HG02642 (cell line): ENCODE measurements at regions not wholly inside any gene's neighbourhood (a gene's known extent, or its start where the extent isn't known, plus 50 kb on each side); places are given as distances from the start of the nearest gene placed in this dataset.
"Not testable (repeated sequence)": the region's sequence is repeated elsewhere in the genome, so short reads cannot be mapped to it uniquely, and the experiment has no call there.

Experiments
- ATAC-seq: cut with Tn5 transposase; IDR thresholded peaks from one replicate; pipeline ENCODE4 v1.9.1; 2021; ENCODE audit warnings: mild to moderate bottlenecking; ENCODE audit not compliant: unreplicated experiment, poor library complexity

DNA sequence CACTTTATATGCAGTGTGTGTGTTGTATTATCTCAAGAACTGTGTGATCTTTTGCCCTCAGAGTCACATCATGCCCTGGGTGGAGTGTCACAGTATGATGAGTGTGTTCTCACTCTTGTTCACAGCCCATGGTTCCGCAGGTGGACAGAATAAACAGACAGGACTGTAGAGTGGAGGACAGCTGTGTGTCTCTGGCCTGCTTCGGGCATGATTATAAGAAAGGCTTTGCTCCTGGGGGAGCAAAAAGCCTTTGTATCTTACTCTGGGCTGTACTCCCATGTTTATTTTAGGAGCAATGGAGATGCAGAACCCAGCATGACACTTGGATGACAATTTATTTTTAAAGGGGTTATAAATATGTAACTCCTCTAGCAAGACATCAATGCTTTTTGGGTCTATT lies 371.7 kb upstream of the MEX3C start:
- no peak for ATAC-seq

DNA sequence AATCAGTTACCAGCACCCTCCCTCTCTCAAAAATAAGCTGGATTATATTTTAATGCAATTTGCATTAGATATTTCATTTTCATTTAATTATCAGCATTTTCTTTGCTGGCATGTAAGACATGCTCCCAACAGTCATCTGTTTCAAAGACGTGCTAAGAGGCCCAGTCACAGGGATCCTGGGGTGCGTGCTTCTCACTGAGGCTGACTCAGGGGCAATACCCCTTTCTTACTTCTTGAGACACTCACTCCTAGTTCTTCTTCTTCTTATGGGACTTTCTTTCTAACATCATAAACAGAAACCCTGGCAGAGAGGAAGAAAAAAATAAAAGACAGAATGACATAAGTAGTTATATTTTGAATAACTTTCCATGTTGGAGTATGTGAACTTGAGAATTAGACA lies 372.1 kb upstream of the MEX3C start:
- no peak for ATAC-seq

DNA sequence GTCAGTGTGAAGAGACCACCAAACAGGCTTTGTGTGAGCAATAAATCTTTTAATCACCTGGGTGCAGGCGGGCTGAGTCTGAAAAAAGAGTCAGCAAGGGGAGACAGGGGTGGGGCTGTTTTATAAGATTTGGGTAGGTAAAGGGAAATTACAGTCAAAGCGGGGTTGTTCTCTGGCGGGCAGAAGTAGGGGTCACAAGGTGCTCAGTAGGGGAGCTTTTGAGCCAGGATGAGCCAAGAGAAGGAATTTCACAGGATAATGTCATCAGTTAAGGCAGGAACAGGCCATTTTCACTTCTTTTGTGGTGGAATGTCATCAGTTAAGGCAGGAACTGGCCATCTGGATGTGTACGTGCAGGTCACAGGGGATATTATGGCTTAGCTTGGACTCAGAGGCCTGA lies 372.6 kb upstream of the MEX3C start:
- not testable (repeated sequence) for ATAC-seq

DNA sequence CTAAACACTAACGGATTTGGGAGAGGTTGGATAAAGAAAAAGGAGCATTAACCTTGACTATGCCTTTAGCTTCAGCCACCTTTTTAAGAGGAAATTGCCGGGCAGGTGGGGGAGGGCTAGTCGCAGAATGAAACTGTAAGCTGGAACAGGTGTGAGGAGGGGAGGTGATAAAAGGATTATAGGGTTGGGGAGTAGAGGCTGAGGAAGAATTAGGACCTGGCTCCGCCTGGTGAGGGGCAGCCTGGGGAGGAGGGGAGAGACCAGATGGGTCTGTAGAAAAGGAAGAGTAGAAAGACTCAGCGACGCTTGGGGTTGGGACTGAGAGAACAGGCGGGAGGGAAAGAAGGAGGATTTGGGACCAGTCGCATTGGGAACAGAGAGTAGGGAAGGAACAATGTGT lies 376.4 kb upstream of the MEX3C start:
- ATAC-seq = not testable (repeated sequence)

DNA sequence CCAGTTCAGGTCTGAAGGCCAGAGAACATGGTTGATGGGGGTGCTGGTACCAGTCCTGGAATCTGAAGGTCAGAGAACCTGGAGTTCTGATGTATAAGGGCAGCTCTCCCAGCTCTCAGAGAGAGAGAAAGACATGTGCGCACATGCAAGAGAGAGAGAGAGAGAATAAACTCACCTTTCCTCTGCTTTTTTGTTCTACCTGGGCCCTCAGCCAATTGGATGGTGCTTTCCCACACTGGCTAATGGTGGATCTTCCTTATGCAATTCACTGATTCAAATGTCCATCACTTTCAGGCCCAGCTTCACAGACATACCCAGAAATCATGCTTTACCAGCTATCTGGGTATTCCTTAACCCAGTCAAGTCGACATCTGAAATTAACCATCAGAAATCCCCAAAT lies 377.7 kb upstream of the MEX3C start:
- no peak for ATAC-seq

DNA sequence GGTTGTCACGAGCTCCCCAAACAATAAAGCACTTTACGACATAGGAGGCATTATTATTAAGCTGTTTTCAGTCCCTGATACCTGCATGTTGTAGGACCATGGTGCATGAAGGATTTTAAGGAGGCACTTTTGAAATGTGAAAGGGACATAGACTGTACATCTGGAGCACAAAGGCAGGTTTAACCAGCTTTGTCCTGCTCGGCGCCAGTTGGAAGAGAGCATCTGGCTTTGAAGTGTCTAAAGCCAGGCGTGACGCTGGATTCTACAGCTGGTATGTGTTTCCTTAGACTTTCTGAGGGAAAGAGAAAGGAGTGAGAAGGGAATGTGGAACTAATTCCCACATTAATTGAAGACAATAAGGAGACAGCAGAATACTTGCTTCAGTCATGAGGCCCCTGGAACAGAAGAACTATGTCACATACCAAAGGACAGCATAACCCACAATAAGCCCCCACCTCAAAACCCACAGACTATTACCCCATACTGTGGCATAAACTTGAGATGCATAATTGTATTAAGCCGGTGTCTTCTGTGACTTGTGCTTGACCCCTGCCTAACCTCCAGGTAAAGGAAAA lies 381.0 kb upstream of the MEX3C start:
- ATAC-seq = no peak

DNA sequence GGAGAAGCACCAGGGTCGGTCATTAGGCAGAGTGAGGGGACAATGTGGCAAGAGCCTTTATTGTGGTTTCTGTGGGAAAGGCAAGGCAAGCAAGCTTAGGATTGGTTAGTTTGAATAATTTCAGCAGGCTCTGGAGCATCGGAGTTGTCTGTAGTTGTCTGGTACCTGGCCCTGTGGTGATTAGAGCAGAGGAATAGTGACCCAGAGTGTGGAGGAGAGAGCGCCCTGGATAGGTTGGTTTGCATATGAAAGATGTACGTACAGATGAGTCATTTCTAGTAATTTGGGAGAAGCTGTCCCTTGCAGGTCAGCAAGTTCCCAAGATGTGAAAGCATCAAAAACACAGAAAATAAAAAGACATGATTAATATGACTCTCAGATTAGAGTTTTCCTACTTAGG lies 383.1 kb upstream of the MEX3C start:
- ATAC-seq = no peak

DNA sequence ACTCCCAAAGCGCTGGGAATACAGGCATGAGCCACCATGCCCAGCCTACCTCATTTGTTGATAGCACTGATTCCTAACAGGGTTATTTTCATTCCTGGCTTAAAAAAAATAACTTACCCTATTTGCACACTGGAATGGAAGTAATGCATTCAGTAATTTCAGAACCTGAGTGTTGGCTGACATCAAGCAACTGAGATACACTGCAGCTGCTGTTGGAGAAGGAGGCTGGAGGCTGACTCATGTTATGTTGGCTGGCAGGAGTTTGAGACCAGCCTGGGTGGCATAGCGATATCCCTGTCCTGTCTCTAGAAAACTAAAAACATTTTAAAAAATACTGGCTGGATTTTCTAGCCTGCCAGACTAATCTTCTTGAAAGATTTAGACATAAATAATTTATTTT lies 385.1 kb upstream of the MEX3C start:
- no peak for ATAC-seq

DNA sequence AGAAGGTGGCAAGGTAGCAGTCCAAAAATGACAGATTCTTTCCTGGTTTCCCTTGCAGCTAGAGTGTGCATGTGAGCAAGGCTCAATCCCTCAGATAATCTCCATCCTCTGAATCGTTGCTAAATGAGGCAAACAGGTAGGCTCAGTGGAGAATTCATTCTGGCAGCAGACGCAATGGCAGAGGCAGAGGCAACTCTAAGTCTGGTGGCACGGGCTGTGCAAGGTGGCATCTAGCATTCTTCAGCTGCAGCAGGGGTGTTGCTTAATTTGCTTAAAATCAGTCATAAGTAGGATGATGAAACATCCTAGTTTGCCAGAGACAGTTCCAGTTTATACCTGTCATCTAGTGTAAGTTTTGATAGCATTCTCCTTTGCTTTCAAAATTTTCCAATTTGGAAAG lies 391.1 kb upstream of the MEX3C start:
- ATAC-seq = no peak

DNA sequence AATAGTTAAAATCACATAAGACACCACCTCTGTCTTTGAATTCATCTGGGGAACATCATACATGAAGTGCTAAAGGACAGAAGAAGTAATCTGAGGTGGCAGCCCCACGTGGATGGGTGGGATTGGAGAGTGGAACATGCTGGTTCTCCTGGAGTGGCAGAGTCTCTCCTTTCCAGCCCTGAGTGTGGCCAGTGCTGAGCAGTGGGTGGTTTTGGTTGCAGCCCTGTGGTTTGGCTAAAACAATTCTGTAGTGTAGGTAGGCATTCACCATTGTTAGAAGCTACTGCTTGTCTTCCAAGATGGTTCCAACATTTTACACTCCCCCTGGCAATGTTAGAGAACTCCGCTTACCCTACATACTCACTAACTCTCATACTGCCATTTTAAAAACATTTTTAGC lies 396.4 kb upstream of the MEX3C start:
- ATAC-seq = no peak

DNA sequence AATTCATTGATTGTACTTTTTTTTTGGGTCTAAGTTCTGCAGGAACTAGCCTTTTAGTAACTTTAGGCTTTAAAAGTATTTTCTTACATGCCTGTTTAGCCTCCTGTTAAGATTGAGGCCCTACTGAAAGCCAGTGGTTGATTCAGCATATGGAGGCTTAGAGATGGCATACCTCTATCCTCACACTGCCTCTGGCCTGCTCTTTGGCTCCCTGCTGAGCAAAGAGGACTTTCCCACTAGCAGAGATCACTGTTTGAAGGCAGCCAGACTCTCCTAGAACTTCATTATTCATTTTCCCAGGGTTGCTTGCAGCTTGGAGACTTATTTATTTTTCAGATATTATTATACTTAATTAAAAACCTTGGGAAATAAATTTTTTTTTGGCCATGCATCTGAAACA lies 405.6 kb upstream of the MEX3C start:
- ATAC-seq = no peak

DNA sequence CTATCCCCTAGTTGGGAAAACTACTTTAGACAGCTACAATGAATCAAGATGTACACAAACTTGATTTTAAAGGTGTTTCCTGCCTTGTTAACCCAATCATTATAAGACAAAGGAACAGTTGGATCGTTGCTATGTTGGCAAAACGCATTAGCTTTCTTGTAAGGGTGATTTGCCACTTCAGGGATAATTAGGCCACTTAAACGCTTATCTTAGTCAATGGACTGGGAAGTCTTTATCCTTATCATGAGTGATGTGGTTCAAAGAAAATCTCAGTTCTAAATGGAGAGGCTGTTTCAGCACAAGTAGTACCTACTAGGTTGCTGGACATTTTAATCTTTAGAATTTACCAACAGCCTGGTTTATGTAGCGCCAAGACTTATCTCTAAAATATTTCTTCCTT lies 406.1 kb upstream of the MEX3C start:
- ATAC-seq = no peak

DNA sequence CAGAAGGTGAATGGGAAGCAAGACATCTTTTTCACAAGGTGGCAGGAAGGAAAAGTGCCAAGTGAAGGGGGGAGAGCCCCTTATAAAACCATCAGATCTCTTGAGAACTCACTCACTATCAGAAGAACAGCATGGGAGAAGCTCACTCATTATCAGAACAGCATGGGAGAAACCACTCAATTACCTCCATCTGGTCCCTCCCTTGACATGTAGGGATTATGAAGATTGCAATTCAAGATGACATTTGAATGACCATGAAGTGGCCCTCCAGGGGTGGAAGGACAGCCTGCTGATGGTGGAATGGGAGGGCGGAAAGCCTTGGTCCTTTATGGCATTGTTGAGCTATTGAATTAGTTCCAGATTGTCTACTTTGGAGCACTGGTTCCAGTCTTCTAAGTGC lies 413.0 kb upstream of the MEX3C start:
- ATAC-seq = no peak

DNA sequence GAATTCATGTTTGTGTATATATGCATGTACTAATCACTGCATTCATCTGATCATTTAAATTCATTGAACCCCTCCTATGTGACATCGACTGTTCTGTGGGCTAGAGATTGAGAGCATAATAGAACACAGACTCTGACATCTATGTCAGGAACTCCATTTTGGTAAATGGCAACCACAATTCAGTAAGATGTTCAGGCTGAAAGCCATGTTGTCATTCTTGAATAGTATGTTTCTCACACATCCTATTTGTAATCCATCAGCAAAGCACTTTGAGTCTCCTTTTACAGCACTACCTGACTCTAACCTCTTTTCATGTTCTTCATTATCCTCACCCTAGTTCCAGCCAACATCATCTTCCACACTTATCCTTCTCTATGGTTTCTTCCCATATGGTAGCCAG lies 413.8 kb upstream of the MEX3C start:
- no peak for ATAC-seq

DNA sequence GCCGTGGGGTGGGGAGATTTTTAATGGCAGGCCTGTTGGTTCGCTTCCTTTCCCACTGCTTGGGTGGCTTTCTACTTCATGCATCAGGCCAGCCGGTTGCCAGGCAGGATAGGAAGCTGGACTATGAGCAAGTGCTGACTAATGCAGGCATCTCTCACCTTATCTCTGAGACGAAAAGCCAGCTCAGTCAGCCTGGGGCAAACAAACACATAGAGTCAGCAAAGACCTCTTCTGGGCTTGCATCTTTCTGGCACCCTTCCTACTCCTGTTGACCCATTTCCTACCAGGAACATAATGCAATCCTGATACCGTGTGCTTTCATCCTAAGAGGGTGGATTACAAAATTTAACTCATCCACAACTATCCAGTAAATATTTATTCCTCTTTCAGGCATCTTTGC lies 416.6 kb upstream of the MEX3C start:
- no peak for ATAC-seq

DNA sequence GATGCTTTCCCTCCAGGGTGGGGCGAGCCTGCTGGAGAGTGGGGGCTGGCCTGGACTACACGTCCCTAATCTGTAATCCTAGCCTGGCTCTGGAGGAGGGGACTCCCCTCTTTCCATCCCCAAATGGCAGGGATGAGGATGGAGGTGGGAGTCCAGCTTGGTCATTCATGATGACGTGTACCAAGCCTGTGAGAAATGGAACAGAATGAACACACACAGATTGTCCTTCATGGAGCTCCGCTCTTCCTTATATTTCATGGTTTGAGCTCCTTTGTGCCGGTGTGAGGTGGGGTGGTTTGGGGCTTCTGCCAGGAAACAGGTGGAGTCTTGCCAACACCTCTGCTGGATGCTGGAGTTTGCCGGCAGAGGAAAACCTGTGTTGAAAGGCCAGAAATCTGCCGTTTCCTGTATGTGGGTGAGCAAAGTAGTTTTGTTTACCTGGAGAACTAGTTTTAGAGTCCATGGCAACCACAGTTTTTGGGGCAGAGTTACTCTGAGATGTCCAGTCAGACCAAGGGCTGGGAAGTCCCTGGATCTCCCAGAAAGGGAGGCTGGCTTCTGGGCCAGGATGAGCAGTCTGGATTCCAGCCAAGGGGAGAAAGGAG lies 417.6 kb upstream of the MEX3C start:
- no peak for ATAC-seq

DNA sequence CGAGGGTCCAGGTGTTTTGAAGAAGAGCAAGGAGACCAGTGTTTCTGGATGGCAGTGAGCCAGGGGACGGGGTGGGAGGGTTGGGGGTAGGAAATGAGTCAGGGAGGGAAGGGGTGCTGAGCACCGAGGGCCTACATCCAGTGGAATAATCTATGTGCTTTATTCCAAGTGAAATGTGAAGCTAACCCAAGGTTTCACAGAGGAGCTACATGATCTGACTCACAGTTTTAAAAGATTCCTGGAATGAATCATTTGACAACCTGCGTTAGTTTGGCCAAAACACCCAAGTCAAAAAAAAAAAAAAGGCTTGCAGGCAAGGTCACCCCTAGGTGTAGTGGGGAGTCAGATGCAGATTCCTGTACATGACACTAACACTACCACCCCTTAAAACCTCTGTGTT lies 419.7 kb upstream of the MEX3C start:
- no peak for ATAC-seq

DNA sequence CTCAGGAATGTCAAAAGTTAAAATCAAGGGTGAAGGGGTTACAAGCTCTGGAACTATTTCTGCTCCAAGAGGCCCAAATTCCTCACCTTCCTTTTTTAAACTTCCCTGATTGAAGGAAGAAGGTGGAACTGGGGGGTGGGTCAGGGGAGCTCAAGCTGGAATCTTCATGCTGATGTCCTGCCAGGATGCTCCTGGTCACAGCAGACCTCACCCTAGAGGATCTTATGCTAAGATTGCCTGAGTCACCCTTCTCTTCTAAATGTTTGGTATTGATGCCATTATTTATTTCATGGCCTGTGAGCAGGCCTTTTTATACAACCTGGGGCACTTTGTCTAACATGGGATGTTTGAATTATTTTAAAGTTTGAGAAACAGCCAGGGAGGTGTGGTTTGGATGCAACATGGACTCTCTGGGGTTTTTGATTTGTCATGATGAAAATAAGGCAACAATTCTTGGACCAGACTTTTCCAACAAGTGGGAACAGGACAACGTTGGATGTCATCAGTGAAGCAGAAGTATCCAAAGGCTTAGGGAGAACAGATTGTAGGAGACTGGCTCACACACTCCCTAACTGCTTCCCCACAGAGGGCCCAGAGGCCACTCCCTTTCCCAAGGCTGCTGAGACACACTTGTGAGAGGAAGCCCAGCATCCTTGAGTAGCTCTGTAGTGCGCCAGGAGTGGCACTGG lies 420.2 kb upstream of the MEX3C start:
- ATAC-seq = no peak

DNA sequence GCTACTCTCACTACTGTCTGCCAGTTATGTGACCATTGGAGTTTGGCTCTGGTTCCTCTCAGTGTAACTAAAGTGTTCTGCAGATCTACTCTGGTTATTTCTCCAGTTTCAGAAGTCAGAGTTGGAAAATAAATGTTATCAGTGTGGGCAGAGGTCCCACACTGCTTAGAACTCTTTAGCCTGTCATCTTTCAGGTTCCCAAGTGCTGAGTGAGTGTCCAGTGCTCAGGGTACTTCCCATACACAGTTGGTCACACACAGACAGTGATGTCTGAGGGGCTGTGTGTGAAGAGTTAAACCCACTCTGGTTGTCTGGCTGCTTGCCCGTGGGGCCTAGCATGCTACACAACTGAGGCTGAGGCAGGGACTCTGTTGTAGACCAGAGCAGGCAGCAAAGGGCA lies 421.8 kb upstream of the MEX3C start:
- no peak for ATAC-seq

DNA sequence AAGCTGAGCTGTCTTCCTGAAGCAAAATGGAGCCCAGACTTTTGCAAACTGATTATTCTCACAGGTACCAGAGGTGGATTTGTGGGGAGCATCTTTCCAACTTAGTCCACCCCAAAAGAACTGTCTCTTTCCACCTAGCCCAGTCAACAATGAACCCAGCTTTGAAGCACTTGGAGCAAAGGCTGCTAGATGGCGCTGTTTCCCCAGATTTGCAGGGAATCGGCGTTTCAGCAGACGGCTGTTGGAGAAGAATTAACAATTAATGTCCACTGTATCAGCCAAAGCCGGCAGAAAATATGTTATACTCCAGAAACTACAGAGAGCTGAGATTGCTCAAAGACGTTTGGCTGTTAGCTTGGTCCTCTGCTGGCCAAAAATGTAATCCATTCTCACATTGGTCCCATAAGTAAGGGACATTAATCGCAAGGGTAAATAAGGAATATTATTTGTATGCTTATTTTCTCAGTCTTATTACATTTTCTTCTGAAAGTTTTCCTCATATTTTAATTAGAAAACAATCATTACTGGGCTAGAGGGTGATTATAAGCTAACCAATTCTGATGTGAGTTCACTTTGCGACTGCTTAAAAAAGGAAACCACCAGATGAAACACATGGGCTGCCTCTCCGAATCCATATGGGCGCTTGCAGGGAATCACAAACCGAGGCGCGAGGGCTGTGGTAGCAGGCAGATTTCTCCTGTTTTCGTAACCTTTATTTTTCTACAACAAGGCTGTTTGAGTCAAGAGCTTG lies 423.8 kb upstream of the MEX3C start:
- ATAC-seq = no peak

DNA sequence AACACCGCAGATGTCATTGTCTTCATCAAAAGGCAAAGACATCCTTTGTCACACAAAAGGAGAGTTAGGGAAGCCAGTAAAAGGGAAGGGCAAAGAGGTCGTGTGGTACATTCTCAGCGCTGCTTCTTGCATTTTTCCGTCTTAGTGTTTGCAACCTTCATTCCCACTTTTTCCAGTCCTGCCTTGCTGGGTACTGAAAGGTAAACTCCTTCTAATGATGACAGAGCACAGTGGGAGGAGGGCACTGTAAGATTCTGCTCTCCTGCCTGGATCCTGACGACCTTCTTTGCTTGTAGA lies 424.3 kb upstream of the MEX3C start:
- no peak for ATAC-seq

DNA sequence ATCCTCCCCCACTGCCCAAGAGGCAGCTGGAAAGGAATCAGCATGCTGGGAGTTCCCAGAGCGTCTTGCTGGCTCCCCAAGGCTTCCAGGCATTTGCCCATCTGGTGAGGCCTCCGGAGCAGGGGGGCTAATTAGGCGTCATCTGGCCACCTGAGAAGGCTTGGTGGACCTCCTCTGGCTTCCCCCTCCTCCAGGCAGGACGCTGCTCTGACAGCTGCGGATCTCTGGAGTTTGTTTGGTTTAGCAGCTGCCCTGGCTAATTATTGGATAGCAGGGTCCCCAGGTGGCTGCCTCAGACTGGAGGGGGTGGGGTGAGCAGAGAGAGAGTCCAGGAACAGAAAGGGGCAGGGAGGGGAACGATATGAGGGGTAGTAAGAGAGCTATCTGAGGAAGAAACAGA lies 425.2 kb upstream of the MEX3C start:
- ATAC-seq = no peak
